Glomerular visceral epithelial cell (primary cell): ENCODE measurements at regions not wholly inside any gene's neighbourhood (a gene's known extent, or its start where the extent isn't known, plus 50 kb on each side); places are given as distances from the start of the nearest gene placed in this dataset.
"Not testable (repeated sequence)": the region's sequence is repeated elsewhere in the genome, so short reads cannot be mapped to it uniquely, and the experiment has no call there.

ENCODE experiments used
- DNase-seq: peaks from one replicate; pipeline ENCODE4 v3.0.0-alpha.2; 2016; ENCODE audit errors: extremely low spot score

DNA sequence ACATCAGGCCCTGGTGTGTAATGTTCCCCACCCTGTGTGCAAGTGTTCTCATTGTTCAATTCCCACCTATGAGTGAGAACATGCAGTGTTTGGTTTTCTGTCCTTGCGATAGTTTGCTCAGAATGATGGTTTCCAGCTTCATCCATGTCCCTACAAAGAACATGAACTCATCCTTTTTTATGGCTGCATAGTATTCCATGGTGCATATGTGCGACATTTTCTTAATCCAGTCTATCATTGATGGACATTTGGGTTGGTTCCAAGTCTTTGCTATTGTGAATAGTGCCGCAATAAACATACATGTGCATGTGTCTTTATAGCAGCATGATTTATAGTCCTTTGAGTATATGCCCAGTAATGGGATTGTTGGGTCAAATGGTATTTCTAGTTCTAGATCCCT lies 60.5 kb upstream of the PSME4 start:
- DNase-seq: not testable (repeated sequence)

DNA sequence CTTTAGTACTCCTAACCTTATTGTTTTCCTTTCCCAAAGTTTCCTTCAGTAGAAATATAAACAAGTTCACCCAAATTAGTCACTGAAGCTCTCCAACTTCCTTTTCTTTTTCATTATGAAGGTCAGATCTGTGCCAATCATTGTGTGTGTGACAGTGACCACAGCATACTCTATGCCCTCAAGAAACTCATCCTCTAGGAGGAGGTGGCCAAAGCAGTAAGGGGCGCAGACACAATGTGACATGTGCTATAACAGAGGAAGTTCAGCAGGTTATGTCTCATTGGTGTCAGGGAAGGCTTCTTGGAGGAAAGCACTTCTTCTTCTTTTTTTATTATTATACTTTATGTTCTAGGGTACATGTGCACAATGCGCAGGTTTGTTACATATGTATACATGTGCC lies 60.0 kb upstream of the PSME4 start:
- DNase-seq: no peak

GRCh38 chr2:54030396-54030741 lies 59.6 kb upstream of the PSME4 start:
- DNase-seq: no peak

GRCh38 chr2:54029721-54030395 lies 59.1 kb upstream of the PSME4 start:
- DNase-seq: no peak

DNA sequence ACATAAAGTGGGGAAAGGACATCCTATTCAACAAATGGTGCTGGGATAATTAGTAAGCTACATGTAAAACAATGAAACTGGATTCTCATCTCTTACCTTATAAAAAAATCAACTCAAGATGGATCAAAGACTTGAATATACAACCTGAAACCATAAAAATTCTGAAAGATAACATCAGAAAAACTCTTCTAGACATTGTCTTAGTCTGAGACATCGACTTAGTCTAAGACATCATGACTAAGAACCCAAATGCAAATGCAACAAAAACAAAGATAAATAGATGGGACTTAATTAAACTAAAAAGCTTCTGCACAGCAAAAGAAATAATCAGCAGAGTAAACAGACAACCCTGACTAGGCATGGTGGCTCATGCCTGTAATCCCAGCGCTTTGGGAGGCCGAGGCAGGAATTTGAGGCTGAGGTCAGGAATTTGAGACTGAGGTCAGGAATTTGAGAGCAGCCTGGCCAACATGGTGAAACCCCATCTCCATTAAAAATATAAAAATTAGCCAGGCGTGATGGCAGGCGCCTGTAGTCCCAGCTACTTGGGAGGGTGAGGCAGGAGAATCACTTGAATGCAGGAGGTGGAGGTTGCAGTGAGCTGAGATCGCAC lies 54.8 kb upstream of the PSME4 start:
- peak; percentile 53 for DNase-seq

DNA sequence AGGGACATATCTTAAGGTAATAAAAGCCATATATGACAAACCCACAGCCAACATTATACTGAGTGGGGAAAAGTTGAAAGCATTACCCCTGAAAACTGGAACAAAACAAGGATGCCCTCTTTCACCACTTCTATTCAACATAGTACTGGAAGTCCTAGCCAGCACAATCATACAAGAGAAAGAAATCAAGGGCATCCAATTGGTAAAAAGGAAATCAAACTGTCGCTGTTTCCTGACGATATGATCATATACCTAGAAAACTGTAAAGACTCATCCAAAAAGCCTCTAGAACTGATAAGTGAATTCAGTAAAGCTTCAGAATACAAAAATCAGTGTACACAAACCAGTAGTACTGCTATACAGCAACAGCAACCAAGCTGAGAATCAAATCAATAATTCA lies 53.8 kb upstream of the PSME4 start:
- no peak for DNase-seq

DNA sequence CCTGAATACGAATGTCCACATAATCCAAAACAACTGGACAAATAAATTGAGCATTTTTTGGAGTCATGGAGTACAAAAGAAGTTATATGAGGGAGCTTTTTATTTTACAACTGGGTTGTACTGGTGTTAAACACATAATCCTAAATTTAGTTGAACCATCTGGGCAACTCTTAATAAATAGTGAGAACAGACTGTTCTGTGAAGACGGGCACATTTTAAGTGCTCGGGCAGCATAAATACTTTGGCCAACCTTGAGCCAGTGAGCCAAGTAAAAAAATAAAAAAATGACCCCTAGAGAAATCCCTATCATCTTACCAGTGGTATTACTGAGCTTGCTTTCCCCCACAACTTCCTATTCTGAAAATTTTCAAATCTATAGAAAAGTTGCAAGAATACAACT lies 50.9 kb upstream of the PSME4 start:
- no peak for DNase-seq

DNA sequence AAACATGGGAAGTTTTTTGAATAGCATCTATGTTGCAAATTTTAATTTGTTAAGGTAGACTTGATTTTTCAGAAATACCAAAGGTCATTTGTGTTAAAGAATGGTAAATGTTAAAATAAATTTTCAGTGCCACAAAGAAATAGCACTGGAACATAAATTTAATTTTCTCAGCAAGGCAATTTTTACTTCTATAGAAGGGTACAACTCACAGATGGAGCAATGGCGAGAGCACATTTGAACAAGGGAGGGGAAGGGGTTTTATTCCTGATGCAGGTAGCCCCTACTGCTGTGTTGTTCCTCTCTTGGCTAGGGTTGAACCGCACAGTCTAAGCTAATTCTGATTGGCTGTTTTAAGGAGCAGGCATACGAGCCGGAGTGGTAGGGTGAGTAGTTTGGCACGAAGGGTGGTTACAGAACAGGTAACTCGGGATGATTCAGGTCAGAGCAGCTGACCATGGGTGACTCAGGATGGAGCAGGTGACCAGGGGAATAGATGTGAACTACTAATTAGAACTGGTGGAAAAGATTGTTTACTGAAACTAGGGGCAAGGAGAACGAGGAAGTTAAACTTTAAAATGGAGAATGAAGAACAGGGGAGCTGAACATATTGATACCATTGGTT lies 50.1 kb upstream of the PSME4 start:
- DNase-seq: no peak
